ENCODE measurements at regions not wholly inside any gene's neighbourhood (a gene's known extent, or its start where the extent isn't known, plus 50 kb on each side); places are given as distances from the start of the nearest gene placed in this dataset.

DNA sequence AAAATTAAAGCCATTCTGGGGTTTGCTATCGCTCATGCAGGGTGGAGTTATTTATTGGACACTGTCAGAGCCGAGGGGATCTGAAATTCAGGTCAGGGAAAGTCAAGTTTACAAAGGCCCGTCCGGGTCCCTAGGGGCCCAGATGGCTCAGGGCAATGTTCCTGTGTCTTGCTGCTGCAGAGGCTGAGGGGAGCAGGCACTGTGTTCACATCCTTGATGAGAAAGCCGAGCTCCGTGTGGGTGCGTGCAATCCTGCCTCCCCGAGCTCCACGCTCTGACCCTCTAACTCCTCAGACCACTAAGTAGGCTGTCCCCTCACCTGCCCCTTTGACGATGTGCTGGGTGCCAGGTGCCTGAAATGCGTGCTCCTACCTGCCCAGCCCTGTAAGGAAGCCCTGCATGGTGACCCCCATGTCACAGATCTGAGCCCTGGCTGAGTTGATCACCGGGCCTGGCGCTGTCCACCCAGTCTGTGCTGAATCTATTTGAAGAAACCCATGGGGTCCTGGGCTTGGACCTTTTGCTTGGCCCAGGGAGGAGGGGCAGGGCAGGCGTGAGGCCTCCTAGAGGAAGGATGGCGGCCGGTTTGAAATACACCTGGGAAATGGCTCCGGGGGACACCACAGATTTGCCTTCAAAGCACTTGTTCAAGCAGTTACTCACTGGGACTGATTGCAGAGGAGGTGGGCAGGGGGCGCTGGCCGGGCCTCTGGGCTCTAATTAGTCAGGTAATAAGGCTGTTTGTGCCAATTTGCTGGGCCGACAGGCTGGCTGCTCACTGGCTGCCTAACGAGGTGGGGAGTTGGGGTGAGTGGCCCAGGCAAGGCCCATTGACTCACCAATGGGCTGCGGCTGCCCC is 204.3 kb downstream of the KIF26A start (continued):
- no peak for TF ChIP-seq SALL2 (tag by site-specific recombination; IDR thresholded peaks at IDR 0.05; ENCODE audit: borderline replicate concordance)
- TF ChIP-seq ZEB2 (tag by site-specific recombination; IDR thresholded peaks at IDR 0.05): no peak
- no peak for TF ChIP-seq ZNF148 (tag by site-specific recombination; IDR thresholded peaks at IDR 0.05; ENCODE audit: borderline replicate concordance)
- TF ChIP-seq ZBTB48 (tag by site-specific recombination; IDR thresholded peaks at IDR 0.05): peak; percentile 23; the same call in 1 of the 2 replicates
- no peak for TF ChIP-seq ZSCAN4 (tag by site-specific recombination; IDR thresholded peaks at IDR 0.05)
- no peak for TF ChIP-seq KLF7 (tag by site-specific recombination; IDR thresholded peaks at IDR 0.05; ENCODE audit: borderline replicate concordance)
- TF ChIP-seq ZBTB20 (tag by site-specific recombination; IDR thresholded peaks at IDR 0.05): 0 out of 2 replicates have a peak, but pooled peaks have one; percentile 5
- TF ChIP-seq, protein P1, sequence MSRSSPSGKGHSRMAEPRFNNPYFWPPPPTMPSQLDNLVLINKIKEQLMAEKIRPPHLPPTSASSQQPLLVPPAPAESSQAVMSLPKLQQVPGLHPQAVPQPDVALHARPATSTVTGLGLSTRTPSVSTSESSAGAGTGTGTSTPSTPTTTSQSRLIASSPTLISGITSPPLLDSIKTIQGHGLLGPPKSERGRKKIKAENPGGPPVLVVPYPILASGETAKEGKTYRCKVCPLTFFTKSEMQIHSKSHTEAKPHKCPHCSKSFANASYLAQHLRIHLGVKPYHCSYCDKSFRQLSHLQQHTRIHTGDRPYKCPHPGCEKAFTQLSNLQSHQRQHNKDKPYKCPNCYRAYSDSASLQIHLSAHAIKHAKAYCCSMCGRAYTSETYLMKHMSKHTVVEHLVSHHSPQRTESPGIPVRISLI (tag by site-specific recombination; IDR thresholded peaks at IDR 0.05): no peak
- 0 out of 2 replicates have a peak, but pooled peaks have one; percentile 5 for TF ChIP-seq SP3 (tag by site-specific recombination; IDR thresholded peaks at IDR 0.05)

DNA sequence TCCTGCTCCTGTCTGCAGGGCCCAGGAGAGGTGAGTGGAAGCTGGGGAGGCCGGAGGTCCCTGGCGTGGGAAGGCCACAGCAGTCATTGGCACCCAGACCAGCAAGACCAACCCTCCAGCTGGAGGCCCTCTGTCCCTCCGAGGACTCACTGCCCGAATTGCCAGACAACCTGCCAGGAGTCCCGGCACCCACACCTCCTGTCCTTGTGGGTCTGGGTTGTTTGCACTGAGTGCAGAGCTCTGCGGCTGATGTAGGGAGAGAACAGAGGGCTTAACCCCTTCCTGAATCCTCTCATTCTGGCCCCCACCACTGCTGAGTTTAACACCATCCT is 204.9 kb downstream of the KIF26A start:
- ChIA-PET POLR2A (no interaction called here), CTCF (no interaction called here)
- Histone ChIP-seq H3K4me1 (ENCODE audit: control insufficient read depth, insufficient read depth, low read length) (no peaks in the 10 kb centered on the region), H3K36me3 (ENCODE audit: control insufficient read depth in 2 of 2, insufficient read depth in 1 of 2, low read length in 2 of 2) (no peaks in the 10 kb centered on the region), H3K9me3 (ENCODE audit: control insufficient read depth, insufficient read depth, low read depth, low read length) (no peaks in the 10 kb centered on the region), H3K27ac (ENCODE audit: extremely low read depth, low read depth, low read length) (no peak overlapping the region), H3K4me3 (ENCODE audit: low read depth, low read length) (no peak overlapping the region)
- TF ChIP-seq MEIS1 (CRISPR knock-in tag; IDR thresholded peaks at IDR 0.05; ENCODE audit: borderline replicate concordance): no peak
- no peak for TF ChIP-seq ZNF211 (tag by site-specific recombination; IDR thresholded peaks at IDR 0.05; ENCODE audit: low read depth)
- no peak for TF ChIP-seq ZNF76 (tag by site-specific recombination; IDR thresholded peaks at IDR 0.05; ENCODE audit: borderline replicate concordance, low read depth)
- no peak for TF ChIP-seq ZNF654 (tag by site-specific recombination; IDR thresholded peaks at IDR 0.05; ENCODE audit: low read depth)
- no peak for TF ChIP-seq ZNF529 (tag by site-specific recombination; IDR thresholded peaks at IDR 0.05; ENCODE audit: insufficient replicate concordance)
- no peak for TF ChIP-seq ZNF433 (tag by site-specific recombination; IDR thresholded peaks at IDR 0.05; ENCODE audit: low read depth)
- TF ChIP-seq ZNF175 (tag by site-specific recombination; IDR thresholded peaks at IDR 0.05): no peak
- no peak for TF ChIP-seq ZNF555 (tag by site-specific recombination; conservative IDR thresholded peaks at IDR 0.05)

Data from HEK293 (cell line).